NCI-H2196 (cell line): ENCODE measurements at regions not wholly inside any gene's neighbourhood (a gene's known extent, or its start where the extent isn't known, plus 50 kb on each side); places are given as distances from the start of the nearest gene placed in this dataset.

Experiments
- DNase-seq: peaks from one replicate; lab custom pipeline; 2025; ENCODE audit not compliant: unreplicated experiment; lab: John Stamatoyannopoulos, UW

- peak; percentile 51 for DNase-seq
Measured at GRCh38 chr6:9540534-9541126, 874.2 kb downstream of the TFAP2A start.

GRCh38 chr6:9540126-9540525 lies 874.7 kb downstream of the TFAP2A start:
- DNase-seq: no peak

GRCh38 chr6:9539231-9539755 lies 875.6 kb downstream of the TFAP2A start:
- no peak for DNase-seq

GRCh38 chr6:9537381-9537780 lies 877.5 kb downstream of the TFAP2A start:
- DNase-seq: no peak

- DNase-seq: no peak
Measured at GRCh38 chr6:9535106-9535505, 879.8 kb downstream of the TFAP2A start.

GRCh38 chr6:9532621-9533557 lies 882.0 kb downstream of the TFAP2A start:
- DNase-seq: no peak

GRCh38 chr6:9527679-9528286 lies 887.1 kb downstream of the TFAP2A start:
- DNase-seq: no peak

- DNase-seq: no peak
Measured at GRCh38 chr6:9523462-9523861, 891.4 kb downstream of the TFAP2A start.

GRCh38 chr6:9522101-9522500 lies 892.8 kb downstream of the TFAP2A start:
- DNase-seq: no peak

- no peak for DNase-seq
Measured at GRCh38 chr6:9521152-9521530, 893.7 kb downstream of the TFAP2A start.

GRCh38 chr6:9520417-9521151 lies 894.3 kb downstream of the TFAP2A start:
- no peak for DNase-seq

GRCh38 chr6:9518431-9518830 lies 896.4 kb downstream of the TFAP2A start:
- DNase-seq: no peak

GRCh38 chr6:9517806-9518205 lies 897.1 kb downstream of the TFAP2A start:
- no peak for DNase-seq

- DNase-seq: no peak
Measured at GRCh38 chr6:9515633-9516606, 899.0 kb downstream of the TFAP2A start.

GRCh38 chr6:9514146-9514545 lies 900.7 kb downstream of the TFAP2A start:
- DNase-seq: no peak

GRCh38 chr6:9511157-9511556 lies 903.7 kb downstream of the TFAP2A start:
- no peak for DNase-seq

GRCh38 chr6:9507136-9507895 lies 907.6 kb downstream of the TFAP2A start:
- DNase-seq: no peak

- DNase-seq: peak; percentile 10
Measured at GRCh38 chr6:9504191-9504590, 910.7 kb downstream of the TFAP2A start.

GRCh38 chr6:9503111-9503761 lies 911.6 kb downstream of the TFAP2A start:
- no peak for DNase-seq
